ENCODE measurements at regions not wholly inside any gene's neighbourhood (a gene's known extent, or its start where the extent isn't known, plus 50 kb on each side); places are given as distances from the start of the nearest gene placed in this dataset.

DNA sequence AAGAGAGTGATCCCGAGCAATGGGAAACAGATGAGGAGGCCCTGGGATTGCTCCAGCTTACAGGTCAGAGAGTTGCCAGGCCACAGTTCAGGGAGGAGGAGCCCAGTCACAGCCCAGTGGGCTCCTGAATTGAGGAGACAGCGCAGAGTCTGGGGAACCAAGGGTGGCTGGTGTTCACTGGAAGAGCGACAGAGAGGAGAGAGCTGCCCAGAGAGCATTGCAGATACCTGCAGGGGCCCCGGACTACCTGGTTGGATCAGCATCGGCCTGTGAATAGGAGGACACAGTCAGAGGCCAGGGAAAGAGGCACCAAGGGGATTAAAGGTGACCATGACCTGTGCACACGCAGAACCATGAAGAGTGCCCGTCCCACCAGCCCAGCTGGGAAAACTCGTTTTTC lies 648.6 kb downstream of the TBC1D22A start:
- H3K27ac ChIP-seq: no peak overlapping the region
- peaks cover 0 to under 1% (median 0%) of the 10 kb centered on the region in 4 donors for H3K9me3 ChIP-seq
- intact Hi-C loops (cut with DNase I; ENCODE audit: low total_unique reads): no loop called here
- WGBS, 5 donors: 76 to 82% (median 80%) methylated on average over 8 of the region's 8 CpGs
- TF ChIP-seq POLR2A (IDR thresholded peaks at IDR 0.05) (no peak), POLR2AphosphoS5 (IDR thresholded peaks at IDR 0.05) (no peak), EP300 (IDR thresholded peaks at IDR 0.05) (no peak)
- TF ChIP-seq, protein P1, sequence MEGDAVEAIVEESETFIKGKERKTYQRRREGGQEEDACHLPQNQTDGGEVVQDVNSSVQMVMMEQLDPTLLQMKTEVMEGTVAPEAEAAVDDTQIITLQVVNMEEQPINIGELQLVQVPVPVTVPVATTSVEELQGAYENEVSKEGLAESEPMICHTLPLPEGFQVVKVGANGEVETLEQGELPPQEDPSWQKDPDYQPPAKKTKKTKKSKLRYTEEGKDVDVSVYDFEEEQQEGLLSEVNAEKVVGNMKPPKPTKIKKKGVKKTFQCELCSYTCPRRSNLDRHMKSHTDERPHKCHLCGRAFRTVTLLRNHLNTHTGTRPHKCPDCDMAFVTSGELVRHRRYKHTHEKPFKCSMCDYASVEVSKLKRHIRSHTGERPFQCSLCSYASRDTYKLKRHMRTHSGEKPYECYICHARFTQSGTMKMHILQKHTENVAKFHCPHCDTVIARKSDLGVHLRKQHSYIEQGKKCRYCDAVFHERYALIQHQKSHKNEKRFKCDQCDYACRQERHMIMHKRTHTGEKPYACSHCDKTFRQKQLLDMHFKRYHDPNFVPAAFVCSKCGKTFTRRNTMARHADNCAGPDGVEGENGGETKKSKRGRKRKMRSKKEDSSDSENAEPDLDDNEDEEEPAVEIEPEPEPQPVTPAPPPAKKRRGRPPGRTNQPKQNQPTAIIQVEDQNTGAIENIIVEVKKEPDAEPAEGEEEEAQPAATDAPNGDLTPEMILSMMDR (IDR thresholded peaks at IDR 0.05): no peak
- DNase-seq: no peak
- no peaks in the 10 kb centered on the region for H3K36me3 ChIP-seq
- H3K4me1 ChIP-seq: no peaks in the 10 kb centered on the region
- H3K27me3 ChIP-seq: peaks cover 0 to 38% (median 0%) of the 10 kb centered on the region in 3 donors
- H3K4me3 ChIP-seq: no peak overlapping the region

DNA sequence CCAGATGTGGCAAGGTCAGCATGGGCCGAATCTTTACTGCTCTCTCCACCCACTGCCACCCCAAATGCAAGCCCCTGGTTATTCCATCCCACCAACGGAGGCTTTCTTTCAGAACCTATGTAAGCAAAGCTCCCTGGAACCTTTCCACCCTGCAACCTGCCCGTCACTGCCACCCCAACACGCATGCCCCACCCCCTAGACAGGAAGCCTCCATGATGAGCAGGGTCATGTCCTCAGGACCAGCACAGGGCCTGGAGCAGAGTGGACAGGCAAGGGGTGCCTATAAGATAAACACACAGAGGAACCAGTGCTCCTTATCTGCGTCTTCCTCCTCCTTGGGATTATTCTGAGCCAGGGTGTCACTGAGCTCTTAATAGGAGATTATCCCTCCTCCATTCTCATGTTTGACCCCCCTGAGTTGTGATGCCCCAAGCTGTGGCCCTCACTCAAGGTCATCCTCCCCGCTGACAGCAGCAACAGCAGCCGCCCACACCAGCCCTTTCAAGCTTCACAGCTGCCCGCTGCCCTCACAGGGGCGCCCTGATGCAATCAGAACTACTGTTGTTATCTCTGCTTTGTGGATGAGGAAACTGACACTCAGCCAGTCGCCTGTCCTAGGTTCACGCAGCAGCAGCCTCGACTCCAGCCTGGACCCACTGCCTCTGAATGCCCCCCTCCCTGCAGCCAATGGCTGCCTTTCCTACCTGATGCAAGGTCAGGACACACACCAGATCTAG lies 647.3 kb downstream of the TBC1D22A start:
- intact Hi-C loops (cut with DNase I; ENCODE audit: low total_unique reads): no loop called here
- Histone ChIP-seq H3K36me3 (no peaks in the 10 kb centered on the region), H3K9me3 (no peaks in the 10 kb centered on the region), H3K4me3 (no peak overlapping the region), H3K27me3 (peaks cover 0 to 41% (median 0%) of the 10 kb centered on the region in 3 donors), H3K4me1 (no peaks in the 10 kb centered on the region), H3K27ac (no peak overlapping the region)
- TF ChIP-seq POLR2AphosphoS5 (IDR thresholded peaks at IDR 0.05) (no peak), EP300 (IDR thresholded peaks at IDR 0.05) (no peak), POLR2A (IDR thresholded peaks at IDR 0.05) (no peak)
- TF ChIP-seq, protein P1 (IDR thresholded peaks at IDR 0.05): no peak
- WGBS, 5 donors: 54 to 74% (median 57%) methylated on average over 11 to 12 of the region's 12 CpGs
- DNase-seq: no peak

DNA sequence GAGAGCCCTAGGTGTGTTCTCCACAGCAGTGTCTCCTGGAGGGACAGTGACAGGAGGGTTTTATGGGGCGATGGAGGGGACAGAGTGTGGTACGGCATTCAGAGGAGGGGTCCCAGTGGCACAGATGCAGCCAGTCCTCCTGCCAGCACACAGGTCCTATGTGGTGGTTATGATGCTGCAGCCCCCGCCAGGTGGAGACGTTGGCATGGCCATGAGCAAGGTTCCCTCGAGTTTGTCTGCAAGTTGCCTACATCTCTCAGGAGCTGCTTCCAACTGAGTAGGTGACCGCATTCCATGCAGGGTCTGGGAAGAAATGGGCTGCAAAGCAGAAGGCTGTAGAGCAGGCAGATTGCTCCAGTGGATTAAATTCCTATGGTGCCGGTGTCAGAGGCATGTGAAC lies 646.0 kb downstream of the TBC1D22A start:
- H3K36me3 ChIP-seq: no peaks in the 10 kb centered on the region
- H3K4me1 ChIP-seq: no peaks in the 10 kb centered on the region
- TF ChIP-seq EP300 (IDR thresholded peaks at IDR 0.05): no peak
- intact Hi-C loops (cut with DNase I; ENCODE audit: low total_unique reads): no loop called here
- no peak overlapping the region for H3K4me3 ChIP-seq
- no peak for DNase-seq
- H3K9me3 ChIP-seq: no peaks in the 10 kb centered on the region
- 54 to 85% (median 72%) methylated on average over 7 of the region's 7 CpGs for WGBS, 5 donors
- H3K27ac ChIP-seq: no peak overlapping the region
- H3K27me3 ChIP-seq: peaks cover 0 to 50% (median 0%) of the 10 kb centered on the region in 3 donors

DNA sequence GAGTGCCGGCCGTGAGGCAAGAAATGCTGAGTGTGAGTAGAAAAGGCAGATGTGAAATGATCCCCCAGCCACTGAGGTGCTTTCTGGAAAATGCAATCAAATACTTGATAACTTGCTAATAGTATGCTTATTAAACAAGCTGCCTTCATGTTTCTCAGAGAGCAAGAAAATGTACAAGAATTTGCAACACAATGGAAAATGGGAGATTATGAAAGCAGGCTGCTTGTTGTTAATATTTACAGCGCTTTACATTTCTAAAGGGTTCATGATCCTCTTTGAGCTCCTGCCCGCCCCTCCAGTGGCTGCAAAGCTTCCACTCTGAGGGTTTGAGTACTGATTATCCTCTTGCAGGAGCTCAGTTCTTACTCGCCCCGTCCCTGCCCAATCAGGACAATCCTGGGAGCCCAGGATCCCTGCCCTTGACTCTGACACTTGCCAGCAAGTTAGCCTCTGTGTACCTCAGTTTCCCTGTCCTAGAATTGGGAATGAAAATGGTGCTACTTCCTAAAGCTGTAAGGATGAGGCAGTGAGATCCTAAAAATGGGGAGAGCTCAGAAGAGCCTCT lies 645.1 kb downstream of the TBC1D22A start:
- no peak for DNase-seq
- no peaks in the 10 kb centered on the region for H3K36me3 ChIP-seq
- peaks cover 0 to 59% (median 0%) of the 10 kb centered on the region in 3 donors for H3K27me3 ChIP-seq
- H3K4me1 ChIP-seq: no peaks in the 10 kb centered on the region
- H3K27ac ChIP-seq: no peak overlapping the region
- intact Hi-C loops (cut with DNase I; ENCODE audit: low total_unique reads): no loop called here
- no peak overlapping the region for H3K4me3 ChIP-seq
- WGBS, 5 donors: 60 to 70% (median 65%) methylated on average over 6 of the region's 6 CpGs
- TF ChIP-seq POLR2A (IDR thresholded peaks at IDR 0.05) (no peak), EP300 (IDR thresholded peaks at IDR 0.05) (no peak), POLR2AphosphoS5 (IDR thresholded peaks at IDR 0.05) (no peak)
- TF ChIP-seq, protein P1 (IDR thresholded peaks at IDR 0.05): no peak
- H3K9me3 ChIP-seq: no peaks in the 10 kb centered on the region

DNA sequence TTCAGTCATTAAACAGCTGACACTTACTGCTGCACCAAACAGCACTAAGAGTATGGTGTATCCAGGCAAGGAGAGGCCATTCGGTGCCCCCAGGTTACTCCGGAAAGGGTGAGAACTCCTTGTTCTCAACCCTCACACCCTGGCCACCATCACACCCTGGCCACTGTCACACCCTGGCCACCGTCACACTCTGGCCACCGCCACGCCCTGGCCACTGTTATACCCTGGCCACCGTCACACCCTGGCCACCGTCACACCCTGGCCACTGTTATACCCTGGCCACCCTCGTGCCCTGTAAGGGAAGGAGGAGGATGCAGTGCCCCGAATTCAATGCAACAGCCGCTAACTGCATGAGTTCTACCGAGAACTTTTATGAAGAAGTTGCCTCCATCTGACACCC lies 644.4 kb downstream of the TBC1D22A start:
- no peak overlapping the region for H3K27ac ChIP-seq
- intact Hi-C loops (cut with DNase I; ENCODE audit: low total_unique reads): no loop called here
- H3K36me3 ChIP-seq: no peaks in the 10 kb centered on the region
- H3K27me3 ChIP-seq: peaks cover 0 to 63% (median 0%) of the 10 kb centered on the region in 3 donors
- 82 to 87% (median 84%) methylated on average over 7 to 11 of the region's 11 CpGs for WGBS, 5 donors
- no peak for DNase-seq
- no peak overlapping the region for H3K4me3 ChIP-seq
- no peaks in the 10 kb centered on the region for H3K9me3 ChIP-seq
- H3K4me1 ChIP-seq: no peaks in the 10 kb centered on the region
- no peak for TF ChIP-seq POLR2AphosphoS5 (IDR thresholded peaks at IDR 0.05)
- TF ChIP-seq EP300 (IDR thresholded peaks at IDR 0.05): no peak
- TF ChIP-seq, protein P1 (IDR thresholded peaks at IDR 0.05): no peak
- no peak for TF ChIP-seq POLR2A (IDR thresholded peaks at IDR 0.05)
